ENCODE measurements at regions not wholly inside any gene's neighbourhood (a gene's known extent, or its start where the extent isn't known, plus 50 kb on each side); places are given as distances from the start of the nearest gene placed in this dataset.

- TF ChIP-seq CTCF (IDR thresholded peaks at IDR 0.05; ENCODE audit: low read depth, low read length, missing input control) (no peak), RAD21 (IDR thresholded peaks at IDR 0.05) (no peak), MAX (IDR thresholded peaks at IDR 0.05) (no peak), GABPA (IDR thresholded peaks at IDR 0.05 in 1 of 2, conservative IDR thresholded peaks at IDR 0.05 in 1 of 2) (no peak)
Measured at GRCh38 chr6:76342611-76343160, 270.2 kb upstream of the IMPG1 start.

Data from liver (tissue), 3 donors.